ENCODE measurements at regions not wholly inside any gene's neighbourhood (a gene's known extent, or its start where the extent isn't known, plus 50 kb on each side); places are given as distances from the start of the nearest gene placed in this dataset.
"Not testable (repeated sequence)": the region's sequence is repeated elsewhere in the genome, so short reads cannot be mapped to it uniquely, and the experiment has no call there.

- not testable (repeated sequence) for H3K9me3 ChIP-seq (ENCODE audit: control insufficient read depth, insufficient read depth, low read length); H3K36me3 ChIP-seq (ENCODE audit: insufficient read depth, low read length); H3K9ac ChIP-seq (ENCODE audit: low read depth, low read length); H3K4me1 ChIP-seq (ENCODE audit: insufficient read depth, low read length)
Measured at GRCh38 chr16:29355339-29356059, 51.0 kb downstream of the NPIPB11 start.

- H3K9ac ChIP-seq (ENCODE audit: low read depth, low read length); H3K36me3 ChIP-seq (ENCODE audit: insufficient read depth, low read length); H3K9me3 ChIP-seq (ENCODE audit: control insufficient read depth, insufficient read depth, low read length); H3K4me1 ChIP-seq (ENCODE audit: insufficient read depth, low read length): not testable (repeated sequence)
Measured at GRCh38 chr16:29354449-29354848, 52.1 kb downstream of the NPIPB11 start.

GRCh38 chr16:29352617-29352999 lies 53.9 kb downstream of the NPIPB11 start:
- not testable (repeated sequence) for H3K36me3 ChIP-seq (ENCODE audit: insufficient read depth, low read length); H3K9me3 ChIP-seq (ENCODE audit: control insufficient read depth, insufficient read depth, low read length); H3K4me1 ChIP-seq (ENCODE audit: insufficient read depth, low read length); H3K9ac ChIP-seq (ENCODE audit: low read depth, low read length)

DNA sequence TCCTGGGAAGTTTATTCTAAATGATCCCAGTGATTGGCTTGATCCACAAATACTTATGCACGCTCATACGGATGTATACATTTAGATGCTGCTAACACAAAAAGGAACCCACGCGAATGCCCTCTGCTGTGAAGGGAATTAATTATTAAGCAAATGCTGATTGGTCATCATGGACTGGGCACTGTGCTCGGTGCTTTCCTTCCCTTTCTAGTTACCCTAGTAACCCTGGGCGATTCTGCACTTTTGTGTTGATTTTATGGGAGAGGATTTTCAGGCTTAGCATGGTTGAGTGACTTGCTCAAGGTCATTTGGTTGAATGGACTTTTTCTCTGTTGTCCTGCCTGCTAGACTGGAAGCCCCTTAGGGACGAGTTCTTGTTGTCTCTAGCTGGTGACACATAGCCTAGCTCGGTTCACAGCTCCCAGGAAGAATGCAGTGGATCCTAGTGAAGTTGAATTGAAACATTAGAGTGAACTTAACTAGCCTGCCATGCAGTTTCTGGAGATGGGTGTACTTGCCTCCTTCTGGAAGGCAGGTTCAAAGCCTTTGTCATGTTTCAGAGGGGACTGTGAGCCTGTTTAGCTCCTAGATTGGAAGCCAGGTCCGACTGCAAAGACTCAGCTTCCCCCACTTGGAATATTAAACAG lies 54.4 kb downstream of the NPIPB11 start:
- not testable (repeated sequence) for H3K4me1 ChIP-seq (ENCODE audit: insufficient read depth, low read length); H3K36me3 ChIP-seq (ENCODE audit: insufficient read depth, low read length); H3K9ac ChIP-seq (ENCODE audit: low read depth, low read length); H3K9me3 ChIP-seq (ENCODE audit: control insufficient read depth, insufficient read depth, low read length)

DNA sequence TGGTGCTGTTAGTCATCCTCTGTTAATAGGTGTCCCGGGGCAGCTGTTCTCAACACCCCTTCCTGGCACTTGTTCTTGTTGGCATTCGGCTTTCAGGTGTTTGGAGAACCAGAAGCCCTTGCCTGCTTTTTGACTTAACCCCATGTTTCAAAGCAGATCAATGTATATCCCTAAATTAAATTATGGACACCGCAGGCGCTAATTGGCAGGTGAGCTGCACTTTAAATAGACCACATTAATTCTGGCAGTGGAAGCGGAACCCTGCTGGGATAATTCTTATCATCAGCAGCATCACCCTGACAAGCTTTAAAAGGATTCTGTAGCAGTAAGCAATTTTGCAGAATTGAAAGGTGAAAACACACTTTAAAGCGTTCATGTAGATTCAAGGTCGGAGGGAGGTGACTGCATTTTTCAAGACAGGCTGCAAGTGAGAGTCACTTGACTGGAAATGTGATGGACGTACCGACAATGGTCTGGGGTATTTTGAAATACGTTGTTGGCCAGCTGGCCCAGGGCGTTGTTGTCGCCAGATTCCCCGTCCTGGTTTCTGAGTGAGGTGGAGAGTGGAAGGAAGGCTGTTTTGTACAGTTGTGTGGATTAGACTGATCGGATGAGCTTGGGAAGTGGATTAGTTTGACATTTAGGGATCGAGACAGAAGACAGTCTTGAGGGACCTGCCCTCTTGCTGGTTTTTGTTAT lies 55.1 kb downstream of the NPIPB11 start:
- H3K4me1 ChIP-seq (ENCODE audit: insufficient read depth, low read length); H3K9me3 ChIP-seq (ENCODE audit: control insufficient read depth, insufficient read depth, low read length); H3K9ac ChIP-seq (ENCODE audit: low read depth, low read length); H3K36me3 ChIP-seq (ENCODE audit: insufficient read depth, low read length): not testable (repeated sequence)

DNA sequence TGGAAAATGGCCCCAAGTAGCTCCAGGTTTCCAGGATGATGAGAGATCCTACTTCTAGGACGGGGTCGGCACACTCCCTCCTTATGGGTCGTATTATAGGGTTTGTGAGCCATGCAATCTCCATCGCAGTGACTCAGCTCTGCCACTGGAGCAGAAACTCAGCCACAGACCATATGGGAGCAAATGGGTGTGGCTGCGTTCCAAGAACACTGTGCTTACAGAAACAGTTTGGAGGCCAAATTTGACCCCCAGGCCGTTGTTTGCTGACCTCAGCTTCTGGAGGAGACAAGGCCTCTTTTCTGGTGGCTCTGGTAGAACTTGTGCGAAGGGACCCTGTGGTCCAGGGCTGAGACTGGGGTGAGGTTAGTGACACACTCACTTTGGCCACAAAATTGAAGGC lies 56.5 kb downstream of the NPIPB11 start:
- not testable (repeated sequence) for H3K9ac ChIP-seq (ENCODE audit: low read depth, low read length); H3K9me3 ChIP-seq (ENCODE audit: control insufficient read depth, insufficient read depth, low read length); H3K4me1 ChIP-seq (ENCODE audit: insufficient read depth, low read length); H3K36me3 ChIP-seq (ENCODE audit: insufficient read depth, low read length)

GRCh38 chr16:29348748-29349147 lies 57.8 kb downstream of the NPIPB11 start:
- not testable (repeated sequence) for H3K9me3 ChIP-seq (ENCODE audit: control insufficient read depth, insufficient read depth, low read length); H3K4me1 ChIP-seq (ENCODE audit: insufficient read depth, low read length); H3K9ac ChIP-seq (ENCODE audit: low read depth, low read length); H3K36me3 ChIP-seq (ENCODE audit: insufficient read depth, low read length)

GRCh38 chr16:29348123-29348690 lies 58.3 kb downstream of the NPIPB11 start:
- not testable (repeated sequence) for H3K36me3 ChIP-seq (ENCODE audit: insufficient read depth, low read length); H3K9ac ChIP-seq (ENCODE audit: low read depth, low read length); H3K9me3 ChIP-seq (ENCODE audit: control insufficient read depth, insufficient read depth, low read length); H3K4me1 ChIP-seq (ENCODE audit: insufficient read depth, low read length)

DNA sequence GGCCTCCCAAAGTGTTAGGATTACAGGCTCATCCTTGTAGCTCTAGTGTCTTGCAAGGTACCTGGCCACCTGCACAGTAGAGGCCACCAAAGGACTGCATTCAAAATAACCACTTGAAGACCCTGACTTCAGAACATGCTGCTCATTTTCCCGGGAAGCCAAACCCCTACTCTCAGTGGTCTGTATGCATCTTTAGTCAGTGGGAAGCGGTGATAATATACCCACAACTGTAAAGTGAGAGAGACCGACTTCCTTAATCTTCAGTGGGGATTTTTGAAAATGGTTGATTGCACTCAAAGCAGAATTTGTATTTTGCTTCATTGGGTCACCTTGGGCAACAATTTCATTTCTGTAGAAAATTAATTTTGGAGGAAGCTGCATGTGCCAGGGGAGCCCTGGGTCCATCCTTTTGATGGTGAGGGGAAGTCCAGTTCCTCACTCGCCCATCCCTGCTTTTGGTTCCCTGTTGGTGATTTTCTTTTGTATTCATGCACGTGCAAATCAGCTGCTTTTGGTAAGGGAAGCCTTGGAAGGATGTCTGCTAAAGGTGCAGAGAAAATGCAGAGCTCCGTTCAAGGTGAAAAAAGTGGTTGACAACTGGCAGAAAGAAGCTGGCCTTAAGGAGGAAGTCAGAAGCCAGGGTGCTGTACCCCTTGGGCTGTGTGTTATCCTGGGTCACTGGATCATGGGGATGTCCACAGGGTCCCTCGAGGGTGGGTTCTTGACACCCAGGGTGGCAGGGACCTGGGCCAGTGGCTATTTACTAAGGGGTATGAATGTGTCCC lies 59.5 kb downstream of the NPIPB11 start:
- not testable (repeated sequence) for H3K9me3 ChIP-seq (ENCODE audit: control insufficient read depth, insufficient read depth, low read length); H3K9ac ChIP-seq (ENCODE audit: low read depth, low read length); H3K4me1 ChIP-seq (ENCODE audit: insufficient read depth, low read length); H3K36me3 ChIP-seq (ENCODE audit: insufficient read depth, low read length)

DNA sequence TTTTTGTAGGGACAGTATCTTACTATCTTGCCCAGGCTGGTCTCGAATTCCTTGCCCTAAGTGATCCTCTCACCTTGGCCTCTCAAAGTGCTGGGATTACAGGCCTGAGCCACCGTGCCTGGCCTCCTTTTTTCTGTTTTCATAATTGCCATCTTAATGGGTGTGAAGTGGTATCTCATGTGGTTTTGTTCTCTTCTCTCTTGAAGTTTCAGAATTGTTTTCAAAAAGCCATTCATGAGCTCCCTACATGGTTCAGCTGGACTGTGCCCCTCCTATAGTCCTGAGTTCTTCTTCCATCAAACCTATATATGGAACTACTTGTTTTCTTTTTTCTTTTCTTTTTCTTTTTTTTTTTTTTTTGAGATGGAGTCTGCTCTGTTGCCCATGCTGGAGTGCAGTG lies 60.3 kb downstream of the NPIPB11 start:
- not testable (repeated sequence) for H3K9me3 ChIP-seq (ENCODE audit: control insufficient read depth, insufficient read depth, low read length); H3K9ac ChIP-seq (ENCODE audit: low read depth, low read length); H3K4me1 ChIP-seq (ENCODE audit: insufficient read depth, low read length); H3K36me3 ChIP-seq (ENCODE audit: insufficient read depth, low read length)

- H3K36me3 ChIP-seq (ENCODE audit: insufficient read depth, low read length); H3K4me1 ChIP-seq (ENCODE audit: insufficient read depth, low read length); H3K9me3 ChIP-seq (ENCODE audit: control insufficient read depth, insufficient read depth, low read length); H3K9ac ChIP-seq (ENCODE audit: low read depth, low read length): not testable (repeated sequence)
Measured at GRCh38 chr16:29342937-29343336, 63.6 kb downstream of the NPIPB11 start.

DNA sequence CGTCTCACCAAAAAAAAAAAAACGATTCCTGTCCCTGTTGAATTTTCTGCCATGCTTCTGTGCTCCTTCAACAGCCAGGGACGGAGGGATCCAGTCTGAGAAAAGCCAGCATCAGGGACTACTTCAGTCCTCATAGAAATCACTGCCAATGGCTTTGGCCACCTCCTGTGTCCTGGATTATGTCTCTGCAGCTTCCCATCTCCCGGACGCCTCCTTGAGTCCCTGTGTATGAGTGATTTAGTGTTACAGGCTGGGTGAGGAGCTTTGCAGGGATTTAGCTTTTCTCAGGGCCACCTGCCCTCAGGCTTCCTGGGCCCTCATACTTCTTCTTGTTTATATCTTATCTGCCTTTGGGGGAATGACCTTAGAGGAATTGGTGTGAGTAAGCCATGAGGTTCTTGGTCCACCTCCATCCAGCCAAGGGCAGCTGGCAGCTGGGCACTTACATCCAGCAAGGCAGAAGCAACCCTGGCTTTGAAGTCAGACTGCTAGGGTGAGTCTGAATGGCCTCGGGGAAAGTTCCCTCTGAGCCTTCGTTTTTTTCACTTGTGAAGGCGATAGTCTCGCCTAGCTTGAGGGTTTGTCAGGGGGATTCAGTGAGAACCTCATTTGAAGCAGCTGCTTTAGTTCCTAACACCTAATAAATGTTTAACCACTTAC lies 65.6 kb downstream of the NPIPB11 start:
- H3K4me1 ChIP-seq (ENCODE audit: insufficient read depth, low read length); H3K9me3 ChIP-seq (ENCODE audit: control insufficient read depth, insufficient read depth, low read length); H3K9ac ChIP-seq (ENCODE audit: low read depth, low read length); H3K36me3 ChIP-seq (ENCODE audit: insufficient read depth, low read length): not testable (repeated sequence)

- H3K36me3 ChIP-seq (ENCODE audit: insufficient read depth, low read length); H3K9me3 ChIP-seq (ENCODE audit: control insufficient read depth, insufficient read depth, low read length); H3K9ac ChIP-seq (ENCODE audit: low read depth, low read length); H3K4me1 ChIP-seq (ENCODE audit: insufficient read depth, low read length): not testable (repeated sequence)
Measured at GRCh38 chr16:29340235-29340634, 66.3 kb downstream of the NPIPB11 start.
